SK-N-SH (cell line): ENCODE measurements at regions not wholly inside any gene's neighbourhood (a gene's known extent, or its start where the extent isn't known, plus 50 kb on each side); places are given as distances from the start of the nearest gene placed in this dataset.

Source experiments
- POLR2AphosphoS5 ChIP-seq: IDR thresholded peaks from 2 replicates; pipeline ENCODE4 v1.6.1; 2012; ENCODE audit warnings: low read depth, low read length
- SMC3 ChIP-seq: IDR thresholded peaks from 2 replicates; pipeline ENCODE4 v1.6.1; 2012; ENCODE audit warnings: low read depth, low read length, improper control_type of control experiment
- TAF1 ChIP-seq: IDR thresholded peaks from 2 replicates; pipeline ENCODE4 v1.6.1; 2012; ENCODE audit warnings: low read depth, mild to moderate bottlenecking, low read length, moderate library complexity, borderline replicate concordance
- TF ChIP-seq, protein P1 (sequence below): IDR thresholded peaks from 2 replicates; pipeline ENCODE4 v1.4.0; 2012; ENCODE audit warnings: low read depth
- TF ChIP-seq, protein P2 (sequence below): fragments of 200-600 bp; sonication (generic); IDR thresholded peaks from 2 replicates; pipeline ENCODE4 v1.6.1; 2017; ENCODE audit warnings: antibody characterized with exemption, mild to moderate bottlenecking, moderate library complexity
- TF ChIP-seq, protein P3 (sequence below): fragments of 150-350 bp; IDR thresholded peaks from 2 replicates; pipeline ENCODE4 v1.6.1; 2017; ENCODE audit warnings: antibody characterized with exemption, low read length, low read depth, borderline replicate concordance

DNA sequence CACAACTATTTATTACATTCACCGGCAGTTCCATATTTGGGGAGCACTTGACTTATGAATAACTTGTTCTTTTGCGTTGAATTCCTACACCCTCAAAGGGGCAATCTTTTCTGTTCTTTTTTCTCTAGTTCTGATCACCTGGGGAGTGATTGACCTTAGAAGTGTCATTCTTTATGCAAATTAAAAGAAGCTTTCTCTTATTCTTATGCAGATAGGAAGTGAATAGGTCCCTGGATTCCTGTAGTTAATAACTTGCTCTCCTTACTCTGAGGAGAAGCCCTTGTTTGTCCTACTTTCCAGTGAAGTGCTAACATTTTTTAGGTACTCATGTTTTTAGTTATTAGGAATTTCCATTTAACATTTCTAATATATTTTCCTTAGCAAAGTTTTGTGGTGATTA, 569.8 kb upstream of the LRRTM1 start:
- TF ChIP-seq, protein P1, sequence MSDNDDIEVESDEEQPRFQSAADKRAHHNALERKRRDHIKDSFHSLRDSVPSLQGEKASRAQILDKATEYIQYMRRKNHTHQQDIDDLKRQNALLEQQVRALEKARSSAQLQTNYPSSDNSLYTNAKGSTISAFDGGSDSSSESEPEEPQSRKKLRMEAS = no peak
- TF ChIP-seq TAF1 (no peak), POLR2AphosphoS5 (no peak), SMC3 (no peak)
- TF ChIP-seq, protein P2, sequence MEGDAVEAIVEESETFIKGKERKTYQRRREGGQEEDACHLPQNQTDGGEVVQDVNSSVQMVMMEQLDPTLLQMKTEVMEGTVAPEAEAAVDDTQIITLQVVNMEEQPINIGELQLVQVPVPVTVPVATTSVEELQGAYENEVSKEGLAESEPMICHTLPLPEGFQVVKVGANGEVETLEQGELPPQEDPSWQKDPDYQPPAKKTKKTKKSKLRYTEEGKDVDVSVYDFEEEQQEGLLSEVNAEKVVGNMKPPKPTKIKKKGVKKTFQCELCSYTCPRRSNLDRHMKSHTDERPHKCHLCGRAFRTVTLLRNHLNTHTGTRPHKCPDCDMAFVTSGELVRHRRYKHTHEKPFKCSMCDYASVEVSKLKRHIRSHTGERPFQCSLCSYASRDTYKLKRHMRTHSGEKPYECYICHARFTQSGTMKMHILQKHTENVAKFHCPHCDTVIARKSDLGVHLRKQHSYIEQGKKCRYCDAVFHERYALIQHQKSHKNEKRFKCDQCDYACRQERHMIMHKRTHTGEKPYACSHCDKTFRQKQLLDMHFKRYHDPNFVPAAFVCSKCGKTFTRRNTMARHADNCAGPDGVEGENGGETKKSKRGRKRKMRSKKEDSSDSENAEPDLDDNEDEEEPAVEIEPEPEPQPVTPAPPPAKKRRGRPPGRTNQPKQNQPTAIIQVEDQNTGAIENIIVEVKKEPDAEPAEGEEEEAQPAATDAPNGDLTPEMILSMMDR = no peak
- TF ChIP-seq, protein P3, sequence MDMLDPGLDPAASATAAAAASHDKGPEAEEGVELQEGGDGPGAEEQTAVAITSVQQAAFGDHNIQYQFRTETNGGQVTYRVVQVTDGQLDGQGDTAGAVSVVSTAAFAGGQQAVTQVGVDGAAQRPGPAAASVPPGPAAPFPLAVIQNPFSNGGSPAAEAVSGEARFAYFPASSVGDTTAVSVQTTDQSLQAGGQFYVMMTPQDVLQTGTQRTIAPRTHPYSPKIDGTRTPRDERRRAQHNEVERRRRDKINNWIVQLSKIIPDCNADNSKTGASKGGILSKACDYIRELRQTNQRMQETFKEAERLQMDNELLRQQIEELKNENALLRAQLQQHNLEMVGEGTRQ = no peak
